PC-3 (cell line): ENCODE measurements at regions not wholly inside any gene's neighbourhood (a gene's known extent, or its start where the extent isn't known, plus 50 kb on each side); places are given as distances from the start of the nearest gene placed in this dataset.

Source experiments
- ATAC-seq: fragments of 200-7000 bp; cut with Tn5 transposase; 2 replicates; pipeline ENCODE4 v1.9.1; 2020; ENCODE audit warnings: mild to moderate bottlenecking, moderate library complexity
- BruUV-seq: library from RNA; stranded (reverse); fragments of 400-500 nt; replicated peaks from 2 replicates; lab custom pipeline; 2021; lab: Mats Ljungman, UMichigan
- CTCF ChIA-PET: fragments of 300-600 bp; sonication (Branson Sonifier 250); formaldehyde crosslinking; loops from one replicate; lab custom pipeline; 2022; ENCODE audit warnings: antibody characterized with exemption; lab: Charles Lee
- POLR2A ChIA-PET: fragments of 300-600 bp; sonication (Branson Sonifier 250); formaldehyde crosslinking; loops from one replicate; lab custom pipeline; 2022; ENCODE audit warnings: antibody characterized with exemption; ENCODE audit not compliant: unreplicated experiment; lab: Charles Lee
- DNase-seq: peaks from one replicate; pipeline ENCODE4 v3.0.0-alpha.2; 2015
- H2AFZ ChIP-seq: fragments of 300-600 bp; sonication (generic); 2 replicates; pipeline ENCODE4 v1.6.0; 2016; ENCODE audit warnings: antibody characterized with exemption, low read length
- H3F3A ChIP-seq: fragments of 300-600 bp; sonication (generic); one replicate; pipeline ENCODE4 v1.6.0; 2017; ENCODE audit warnings: antibody characterized with exemption, low read length, control low read depth, mild to moderate bottlenecking; ENCODE audit not compliant: unreplicated experiment
- H3K27ac ChIP-seq: fragments of 300-600 bp; sonication (generic); 2 replicates; pipeline ENCODE4 v1.5.1; 2016; ENCODE audit warnings: mild to moderate bottlenecking, low read length
- H3K27me3 ChIP-seq: fragments of 300-600 bp; sonication (generic); 2 replicates; pipeline ENCODE4 v1.6.1; 2016; ENCODE audit warnings: low read length, mixed read lengths
- H3K36me3 ChIP-seq: fragments of 300-600 bp; sonication (generic); 2 replicates; pipeline ENCODE4 v1.6.1; 2016; ENCODE audit warnings: low read depth, mixed run types, low read length, mixed read lengths
- H3K4me1 ChIP-seq: fragments of 300-600 bp; sonication (generic); 2 replicates; pipeline ENCODE4 v1.5.1; 2016; ENCODE audit warnings: low read length; ENCODE audit not compliant: insufficient read depth
- H3K4me2 ChIP-seq: fragments of 300-600 bp; sonication (generic); 2 replicates; pipeline ENCODE4 v1.6.0; 2016; ENCODE audit warnings: low read length
- H3K4me3 ChIP-seq: fragments of 300-600 bp; sonication (generic); 2 replicates; pipeline ENCODE4 v1.5.1; 2016; ENCODE audit warnings: mild to moderate bottlenecking, low read length, mixed read lengths
- H3K79me2 ChIP-seq: fragments of 300-600 bp; sonication (generic); 2 replicates; pipeline ENCODE4 v1.6.1; 2017; ENCODE audit warnings: low read length, mixed read lengths
- H3K9ac ChIP-seq: fragments of 300-600 bp; sonication (generic); 2 replicates; pipeline ENCODE4 v1.6.0; 2016; ENCODE audit warnings: mild to moderate bottlenecking, low read length
- H3K9me2 ChIP-seq: fragments of 300-600 bp; sonication (generic); replicated peaks from 2 replicates; pipeline ENCODE4 v1.6.1; 2016; ENCODE audit warnings: mixed run types, low read length, mixed read lengths
- H3K9me3 ChIP-seq: fragments of 300-600 bp; sonication (generic); 2 replicates; pipeline ENCODE4 v1.6.1; 2016; ENCODE audit warnings: low read length, mixed read lengths
- H4K20me1 ChIP-seq: fragments of 300-600 bp; sonication (generic); 2 replicates; pipeline ENCODE4 v1.6.1; 2016; ENCODE audit warnings: low read length, mixed read lengths
- EZH2 ChIP-seq: fragments of 300-600 bp; sonication (generic); IDR thresholded peaks from one replicate; pipeline ENCODE4 v1.6.1; 2017; ENCODE audit warnings: antibody characterized with exemption, mild to moderate bottlenecking, low read length; ENCODE audit not compliant: unreplicated experiment
- EZH2phosphoT487 ChIP-seq: fragments of 300-600 bp; sonication (generic); IDR thresholded peaks from 2 replicates; pipeline ENCODE4 v1.6.1; 2018; ENCODE audit warnings: mild to moderate bottlenecking, antibody characterized with exemption, low read length, borderline replicate concordance
- intact Hi-C: fragments of 100-400 bp; cut with micrococcal nuclease; formaldehyde crosslinking; loops from 2 replicates; pipeline ENCODE4 v1.9.0; 2023
- TF ChIP-seq, protein P1 (sequence below): fragments of 300-600 bp; sonication (generic); conservative IDR thresholded peaks from 2 replicates; pipeline ENCODE4 v1.5.1; 2017; ENCODE audit warnings: antibody characterized with exemption, low read depth, mild to moderate bottlenecking, low read length

DNA sequence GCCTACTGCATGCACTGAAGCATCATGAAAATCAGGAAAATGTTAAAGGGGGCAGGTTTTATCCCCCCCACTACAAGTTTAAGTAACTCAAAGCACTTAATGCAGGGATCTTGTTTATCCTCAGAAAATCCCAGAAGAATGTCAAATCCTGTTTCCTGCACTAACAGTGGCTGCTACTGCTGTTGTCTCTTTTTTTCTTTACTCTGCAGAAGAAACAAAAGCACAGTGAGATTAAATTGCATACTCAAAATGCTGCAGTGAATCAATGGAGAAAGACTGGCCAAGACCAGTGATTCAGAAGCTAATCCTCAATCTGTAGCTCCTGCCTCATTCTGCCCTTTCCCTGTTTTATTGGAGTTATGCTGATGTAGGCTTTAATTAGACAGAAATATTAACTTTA, 332.3 kb upstream of the FIGN start:
- TF ChIP-seq EZH2 = no peak
- TF ChIP-seq, protein P1, sequence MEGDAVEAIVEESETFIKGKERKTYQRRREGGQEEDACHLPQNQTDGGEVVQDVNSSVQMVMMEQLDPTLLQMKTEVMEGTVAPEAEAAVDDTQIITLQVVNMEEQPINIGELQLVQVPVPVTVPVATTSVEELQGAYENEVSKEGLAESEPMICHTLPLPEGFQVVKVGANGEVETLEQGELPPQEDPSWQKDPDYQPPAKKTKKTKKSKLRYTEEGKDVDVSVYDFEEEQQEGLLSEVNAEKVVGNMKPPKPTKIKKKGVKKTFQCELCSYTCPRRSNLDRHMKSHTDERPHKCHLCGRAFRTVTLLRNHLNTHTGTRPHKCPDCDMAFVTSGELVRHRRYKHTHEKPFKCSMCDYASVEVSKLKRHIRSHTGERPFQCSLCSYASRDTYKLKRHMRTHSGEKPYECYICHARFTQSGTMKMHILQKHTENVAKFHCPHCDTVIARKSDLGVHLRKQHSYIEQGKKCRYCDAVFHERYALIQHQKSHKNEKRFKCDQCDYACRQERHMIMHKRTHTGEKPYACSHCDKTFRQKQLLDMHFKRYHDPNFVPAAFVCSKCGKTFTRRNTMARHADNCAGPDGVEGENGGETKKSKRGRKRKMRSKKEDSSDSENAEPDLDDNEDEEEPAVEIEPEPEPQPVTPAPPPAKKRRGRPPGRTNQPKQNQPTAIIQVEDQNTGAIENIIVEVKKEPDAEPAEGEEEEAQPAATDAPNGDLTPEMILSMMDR = no peak
- no peak for TF ChIP-seq EZH2phosphoT487
- ChIA-PET POLR2A (no interaction called here), CTCF (no interaction called here)
- Histone ChIP-seq H3K4me3 (no peak overlapping the region), H4K20me1 (no peaks in the 10 kb centered on the region), H3K4me2 (no peak overlapping the region), H3K27me3 (peaks cover 30% of the 10 kb centered on the region), H3K9me2 (no peaks in the 10 kb centered on the region), H3K36me3 (no peaks in the 10 kb centered on the region), H3K27ac (no peak overlapping the region), H2AFZ (no peak overlapping the region), H3K4me1 (no peaks in the 10 kb centered on the region), H3K79me2 (no peaks in the 10 kb centered on the region), H3K9me3 (no peaks in the 10 kb centered on the region), H3K9ac (no peak overlapping the region), H3F3A (no peaks in the 10 kb centered on the region)
- BruUV-seq = no TSS peak
- ATAC-seq (no peak), DNase-seq (no peak)
- intact Hi-C loops = loop anchor here (10.0 kb wide), 1 partner anchor 333 kb away; the partner anchor contains the start of gene FIGN

DNA sequence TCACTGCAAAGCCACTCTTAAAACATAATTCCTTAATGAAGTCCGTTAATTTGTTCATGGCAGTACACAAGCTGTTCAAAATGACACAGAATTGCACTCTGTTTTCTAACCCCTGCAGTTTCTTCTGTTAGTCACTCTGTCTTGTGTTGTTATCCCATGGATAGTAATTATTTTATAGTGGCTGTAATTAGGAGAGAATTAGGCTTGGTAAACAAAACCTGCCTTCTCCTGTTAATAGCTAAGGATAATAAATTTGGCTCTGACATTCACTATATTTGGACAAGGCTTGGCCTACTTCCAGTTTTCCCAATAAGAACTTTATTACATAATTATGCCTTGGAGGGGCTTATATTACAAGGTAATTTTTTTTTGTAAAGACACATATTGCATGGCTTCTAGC, 330.3 kb upstream of the FIGN start:
- H3K79me2 ChIP-seq = no peaks in the 10 kb centered on the region
- CTCF ChIA-PET = no interaction called here
- H3K9me2 ChIP-seq = no peaks in the 10 kb centered on the region
- no peak overlapping the region for H3K9ac ChIP-seq
- intact Hi-C loops = loop anchor here (10.0 kb wide), 1 partner anchor 331 kb away; the partner anchor contains the start of gene FIGN
- H4K20me1 ChIP-seq = no peaks in the 10 kb centered on the region
- ATAC-seq (no peak), DNase-seq (no peak)
- no peak overlapping the region for H3K27ac ChIP-seq
- H2AFZ ChIP-seq = no peak overlapping the region
- no peaks in the 10 kb centered on the region for H3K4me1 ChIP-seq
- peaks cover 25% of the 10 kb centered on the region for H3K27me3 ChIP-seq
- H3K9me3 ChIP-seq = no peaks in the 10 kb centered on the region
- H3K4me2 ChIP-seq = no peak overlapping the region
- H3K4me3 ChIP-seq = no peak overlapping the region
- H3K36me3 ChIP-seq = no peaks in the 10 kb centered on the region
- no TSS peak for BruUV-seq
- H3F3A ChIP-seq = no peaks in the 10 kb centered on the region
- TF ChIP-seq EZH2phosphoT487 (no peak), EZH2 (no peak)
- TF ChIP-seq, protein P1 = no peak
- POLR2A ChIA-PET = no interaction called here

DNA sequence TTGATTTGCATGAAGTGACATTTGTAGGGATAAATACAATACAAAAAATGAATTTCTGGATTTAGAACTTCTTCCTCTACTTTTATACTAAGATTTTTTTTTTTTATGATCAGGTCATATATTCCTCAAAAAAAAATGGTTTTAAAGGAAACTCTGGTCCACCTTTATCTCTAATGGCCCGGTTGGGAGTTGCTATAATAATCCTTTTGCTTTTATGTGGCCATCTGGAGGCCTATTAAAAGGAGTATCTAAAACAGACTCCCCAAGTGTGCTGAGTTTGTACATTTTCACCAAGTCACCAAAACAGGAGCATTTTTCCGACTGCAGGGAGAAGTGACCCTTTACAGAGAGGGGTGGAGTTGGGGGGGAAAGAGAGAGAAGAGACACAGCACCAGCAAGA, 329.2 kb upstream of the FIGN start:
- ChIA-PET POLR2A (no interaction called here), CTCF (no interaction called here)
- H3K27me3 ChIP-seq = peaks cover 25% of the 10 kb centered on the region
- intact Hi-C loops = loop anchor here (10.0 kb wide), 1 partner anchor 330 kb away; the partner anchor contains the start of gene FIGN
- H3K79me2 ChIP-seq = no peaks in the 10 kb centered on the region
- no peaks in the 10 kb centered on the region for H3K9me3 ChIP-seq
- no peaks in the 10 kb centered on the region for H3K9me2 ChIP-seq
- H4K20me1 ChIP-seq = no peaks in the 10 kb centered on the region
- H3K36me3 ChIP-seq = no peaks in the 10 kb centered on the region
- no peak overlapping the region for H3K4me2 ChIP-seq
- H3K4me1 ChIP-seq = no peaks in the 10 kb centered on the region
- no peak overlapping the region for H3K9ac ChIP-seq
- no peak overlapping the region for H3K4me3 ChIP-seq
- no TSS peak for BruUV-seq
- DNase-seq (no peak), ATAC-seq (no peak)
- TF ChIP-seq, protein P1 = no peak
- TF ChIP-seq EZH2 (no peak), EZH2phosphoT487 (no peak)
- H2AFZ ChIP-seq = no peak overlapping the region
- H3F3A ChIP-seq = no peaks in the 10 kb centered on the region
- H3K27ac ChIP-seq = no peak overlapping the region
